CD1c-positive myeloid dendritic cell (primary cell): ENCODE measurements at regions not wholly inside any gene's neighbourhood (a gene's known extent, or its start where the extent isn't known, plus 50 kb on each side); places are given as distances from the start of the nearest gene placed in this dataset.

ENCODE experiments used
- DNase-seq: peaks from one replicate; pipeline ENCODE4 v3.0.0-alpha.2; 2016; ENCODE audit errors: extremely low spot score

DNA sequence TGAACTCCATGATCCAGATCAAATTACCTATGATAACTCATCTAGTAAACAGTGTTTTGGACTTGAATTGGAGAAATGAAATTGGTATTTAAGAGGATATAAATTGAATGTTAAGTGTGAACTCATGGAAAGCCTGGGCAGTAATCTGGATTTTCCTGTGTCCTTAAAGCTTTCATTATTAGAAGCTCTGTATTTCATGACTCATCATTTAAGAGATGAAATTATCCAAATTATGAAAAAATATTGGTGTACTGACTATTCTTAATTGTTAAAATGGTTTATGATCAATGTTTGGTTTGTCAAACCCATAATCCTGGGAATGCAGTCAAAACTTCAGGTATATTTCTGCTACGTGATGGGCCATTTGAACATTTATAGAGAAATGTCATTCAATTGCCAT lies 332.2 kb upstream of the ST6GAL2 start:
- DNase-seq = no peak

- DNase-seq = no peak
These were observed 336.5 kb upstream of the ST6GAL2 start for GRCh38 chr2:107222466-107222865.

- no peak for DNase-seq
These were observed 349.7 kb upstream of the ST6GAL2 start for GRCh38 chr2:107235491-107236254.

DNA sequence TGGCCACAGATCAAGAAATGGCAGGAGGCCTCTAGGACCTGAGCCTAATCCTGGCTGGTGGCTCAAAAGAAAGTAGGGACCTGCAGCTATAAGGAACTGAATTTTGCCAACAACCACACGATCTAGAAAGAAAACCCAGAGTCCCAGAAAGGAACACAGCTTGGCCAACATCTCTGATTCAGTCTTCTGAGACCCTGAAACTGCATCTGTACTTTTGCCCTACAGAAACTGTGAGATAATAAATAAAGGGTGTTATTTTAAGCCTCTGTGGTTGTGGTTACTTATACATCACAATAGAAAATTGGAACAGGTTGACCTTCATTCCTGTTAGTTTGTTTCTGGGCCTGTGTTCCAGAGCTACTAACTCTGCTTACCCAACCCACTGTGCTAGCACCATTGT lies 356.8 kb upstream of the ST6GAL2 start:
- DNase-seq = no peak

GRCh38 chr2:107248932-107249331 lies 363.0 kb upstream of the ST6GAL2 start:
- DNase-seq = no peak

DNA sequence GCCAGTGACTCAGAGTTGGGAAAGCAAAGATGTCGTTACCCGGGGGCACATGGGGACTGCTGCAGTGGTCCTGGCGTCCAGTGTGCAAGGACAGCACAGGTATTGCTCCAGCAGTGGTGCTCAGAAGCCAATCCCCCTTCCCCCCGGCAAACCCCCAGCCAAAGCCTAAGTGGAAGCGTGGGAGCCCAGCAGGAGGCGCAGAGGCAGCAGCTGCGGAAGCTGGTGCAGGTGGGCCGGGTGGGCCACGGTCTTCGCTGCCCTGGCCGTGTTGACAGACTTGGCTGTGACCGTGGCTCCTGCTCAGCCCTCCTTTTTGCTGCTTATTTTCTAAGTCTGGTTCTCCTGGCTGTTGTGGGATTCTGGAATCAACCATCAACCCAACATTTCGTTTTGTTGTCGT lies 369.8 kb upstream of the ST6GAL2 start:
- no peak for DNase-seq

GRCh38 chr2:107258531-107259407 lies 372.8 kb upstream of the ST6GAL2 start:
- no peak for DNase-seq

DNA sequence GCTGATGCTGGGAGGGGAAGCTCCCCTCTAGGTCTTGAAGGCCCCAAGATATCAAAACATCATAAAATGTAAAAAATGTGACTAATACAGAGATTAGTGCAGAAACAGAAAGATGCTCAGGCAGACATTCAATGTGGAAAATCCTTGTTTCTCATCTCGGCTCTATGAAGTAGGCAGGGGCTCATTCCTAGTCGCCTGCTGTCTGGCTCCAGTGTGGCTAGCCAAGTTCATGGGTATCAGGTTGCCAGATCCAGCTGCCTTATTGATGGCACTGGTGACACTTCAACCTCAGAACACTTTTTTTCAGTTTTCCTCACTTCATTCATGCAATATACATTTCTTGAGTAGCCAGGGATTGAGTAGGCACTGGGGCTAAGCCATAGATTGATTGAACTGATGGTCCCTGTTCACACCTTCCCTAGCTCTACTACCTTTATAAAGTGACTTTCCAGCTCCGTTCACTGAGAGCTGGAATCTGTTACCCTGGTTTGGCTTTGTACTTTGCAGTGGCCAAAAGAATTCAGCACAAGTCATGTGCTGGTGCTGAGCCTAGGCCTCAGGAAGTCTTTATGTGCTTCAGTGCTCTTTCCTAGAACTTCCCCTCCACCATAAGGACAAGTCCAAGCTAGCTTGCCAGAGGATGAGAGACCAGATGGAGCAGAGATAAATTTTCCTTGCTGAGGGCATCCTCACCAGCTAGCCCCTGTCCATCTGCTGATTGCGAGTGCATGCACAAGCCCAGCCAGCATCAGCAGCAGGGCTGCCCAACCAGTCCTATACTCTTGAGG lies 373.6 kb upstream of the ST6GAL2 start:
- DNase-seq = no peak

DNA sequence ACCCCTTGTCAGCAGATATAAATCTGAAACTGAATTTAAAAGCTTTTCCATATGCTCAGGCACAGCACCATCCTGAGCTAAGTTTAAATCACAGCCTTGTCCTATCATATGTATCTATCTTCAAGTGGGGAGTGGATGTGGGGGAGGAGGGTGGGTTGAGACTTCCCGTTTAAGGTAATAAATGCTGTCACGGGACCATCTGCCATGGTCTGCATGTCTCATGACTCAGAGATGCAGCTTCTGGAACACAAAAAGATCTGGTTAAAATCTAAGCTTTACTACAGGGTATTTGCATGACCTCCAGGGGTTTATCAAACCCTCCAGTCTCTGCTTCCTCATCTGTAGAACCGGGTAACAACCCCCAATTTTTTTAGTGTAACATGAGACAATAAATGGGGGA lies 377.7 kb upstream of the ST6GAL2 start:
- DNase-seq = no peak

GRCh38 chr2:107264184-107264583 lies 378.2 kb upstream of the ST6GAL2 start:
- no peak for DNase-seq

GRCh38 chr2:107266555-107266954 lies 380.6 kb upstream of the ST6GAL2 start:
- DNase-seq = no peak

- DNase-seq = no peak
These were observed 381.1 kb upstream of the ST6GAL2 start for GRCh38 chr2:107267086-107267485.

GRCh38 chr2:107276034-107276433 lies 390.1 kb upstream of the ST6GAL2 start:
- DNase-seq = no peak

DNA sequence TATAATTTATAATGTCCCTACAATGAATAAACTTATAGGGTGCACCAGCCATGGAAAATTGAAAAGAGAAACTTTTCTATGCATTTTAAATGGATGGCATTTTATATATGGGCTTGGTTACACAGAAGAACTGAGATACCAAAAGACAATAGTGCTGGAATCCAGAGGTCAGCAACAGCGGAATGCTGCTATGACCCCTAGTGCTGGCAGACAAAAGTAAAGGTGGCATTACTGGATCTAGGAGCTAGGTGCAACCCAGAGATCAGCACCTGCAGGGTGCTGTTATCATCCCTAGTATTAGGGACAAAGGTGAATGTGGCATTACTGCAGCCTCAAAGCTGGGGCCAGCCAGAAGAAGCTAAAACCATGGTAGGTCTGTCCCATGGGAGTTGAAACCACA lies 392.7 kb upstream of the ST6GAL2 start:
- DNase-seq = no peak

DNA sequence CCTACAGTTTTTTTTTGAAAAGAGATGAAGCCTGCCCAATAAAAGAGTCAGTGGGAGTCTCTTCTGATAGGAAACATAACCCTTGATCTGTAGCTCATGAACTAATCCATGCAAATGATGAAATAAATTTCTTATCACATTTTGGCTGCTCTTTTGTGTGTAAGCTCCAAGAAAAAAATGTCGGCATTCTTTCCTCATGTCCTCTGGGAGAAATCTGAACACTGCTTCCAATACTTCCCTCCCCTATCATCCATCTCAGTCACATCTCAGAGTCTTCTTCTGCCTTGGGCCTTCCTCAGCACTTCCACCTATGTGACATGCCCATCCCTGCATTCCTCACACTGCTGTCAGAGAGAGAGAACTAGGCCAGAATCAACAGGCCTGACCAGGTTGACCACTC lies 395.7 kb upstream of the ST6GAL2 start:
- no peak for DNase-seq

- DNase-seq = no peak
These were observed 396.2 kb upstream of the ST6GAL2 start for GRCh38 chr2:107282135-107282534.

DNA sequence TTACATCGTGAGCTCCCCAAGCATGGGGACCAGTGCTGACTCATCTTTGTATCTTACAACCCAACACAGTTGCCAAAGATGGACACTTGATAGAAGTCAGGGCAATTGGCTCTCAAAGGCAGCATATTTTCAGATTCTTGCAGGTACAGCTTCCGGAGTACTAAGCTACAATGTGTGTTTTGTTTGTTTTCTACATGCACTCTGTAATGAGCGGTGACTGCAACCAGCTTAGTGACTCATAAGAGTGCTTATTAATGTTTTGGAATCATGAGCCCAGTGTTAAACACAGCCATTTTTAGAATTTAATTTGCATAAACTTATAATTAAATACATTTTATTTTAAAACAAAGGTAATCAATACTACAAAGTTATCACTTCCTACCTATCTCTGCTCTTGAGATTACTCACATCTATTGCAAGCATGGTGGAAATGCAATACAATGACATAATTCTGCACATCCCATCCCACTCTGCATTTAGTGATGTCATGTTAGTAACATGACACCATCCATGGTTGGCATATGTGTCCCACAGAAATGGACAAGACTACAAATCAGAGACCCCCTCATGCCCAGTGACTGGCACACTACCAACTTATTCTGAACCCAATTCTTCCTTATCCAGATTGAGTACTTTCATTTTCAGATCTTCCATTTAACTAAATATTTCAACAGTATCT lies 399.8 kb upstream of the ST6GAL2 start:
- DNase-seq = no peak

- DNase-seq = no peak
These were observed 404.1 kb upstream of the ST6GAL2 start for GRCh38 chr2:107290041-107290440.

- no peak for DNase-seq
These were observed 418.0 kb upstream of the ST6GAL2 start for GRCh38 chr2:107303964-107304363.

DNA sequence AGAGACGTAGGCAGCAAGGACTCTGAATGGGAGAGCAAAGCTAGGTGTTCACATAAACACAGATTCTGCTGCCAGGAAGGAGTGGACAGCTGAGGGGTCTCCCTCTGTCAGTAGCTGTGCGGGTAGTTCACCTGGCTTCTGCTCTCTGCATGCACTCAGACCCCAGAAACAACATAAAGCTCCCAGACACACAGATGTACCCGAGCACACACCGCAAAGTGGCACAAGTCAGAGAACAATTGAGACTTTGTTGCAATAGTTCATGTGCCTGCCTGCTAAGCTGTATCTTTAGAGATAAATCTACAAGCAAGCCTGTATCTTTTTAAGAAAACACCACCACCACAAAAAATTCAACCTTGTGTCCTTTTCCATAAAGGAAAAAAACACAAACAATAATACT lies 420.0 kb upstream of the ST6GAL2 start:
- no peak for DNase-seq

- DNase-seq = no peak
These were observed 420.9 kb upstream of the ST6GAL2 start for GRCh38 chr2:107306881-107307280.

DNA sequence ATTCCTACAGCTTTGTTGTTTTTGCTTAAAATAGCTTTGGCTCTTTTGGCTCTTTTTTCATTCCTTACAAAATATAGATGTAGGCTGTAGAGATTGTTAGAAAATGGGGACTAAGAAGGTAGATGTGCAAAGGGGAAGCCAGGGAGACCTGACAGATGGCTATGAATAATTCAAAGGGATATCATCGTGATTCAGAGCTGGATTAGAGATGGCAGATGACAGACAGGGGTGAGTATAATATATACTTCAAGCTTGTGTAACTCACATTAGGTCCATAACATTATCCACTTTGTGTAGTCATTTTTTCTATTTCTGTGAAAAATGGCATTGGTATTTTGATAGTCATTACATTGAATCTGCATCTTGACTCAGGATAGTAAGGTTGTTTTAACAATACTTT lies 422.9 kb upstream of the ST6GAL2 start:
- DNase-seq = no peak
